Activated CD8-positive, alpha-beta memory T cell treated with anti-CD3 and anti-CD28 coated beads, Interleukin-2, amount 50 U/mL, for 24 hours (primary cell): ENCODE measurements at regions not wholly inside any gene's neighbourhood (a gene's known extent, or its start where the extent isn't known, plus 50 kb on each side); places are given as distances from the start of the nearest gene placed in this dataset.

ENCODE experiments used
- DNase-seq: peaks from one replicate; pipeline ENCODE4 v3.0.0-alpha.2; 2020; ENCODE audit errors: extremely low read depth

DNA sequence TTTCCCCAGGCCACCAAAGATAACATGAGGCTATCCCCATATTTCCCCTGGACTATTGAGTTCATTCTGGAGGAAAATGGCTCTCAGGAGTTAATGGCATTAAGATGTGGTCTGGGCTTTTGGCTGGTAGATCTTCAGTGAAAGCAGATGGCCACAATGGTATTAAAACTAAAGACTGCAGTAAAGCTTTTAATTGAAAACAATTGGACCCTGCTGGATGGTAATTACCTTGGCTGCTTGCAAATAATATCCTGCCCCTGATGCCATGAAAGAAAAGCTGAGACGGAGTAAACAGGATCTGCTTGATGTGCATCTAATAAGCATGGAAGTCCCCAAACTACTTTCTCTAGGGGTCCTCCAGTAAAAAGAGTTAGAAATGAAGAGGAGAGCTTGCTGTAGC is 255.8 kb downstream of the QKI start:
- DNase-seq = no peak

DNA sequence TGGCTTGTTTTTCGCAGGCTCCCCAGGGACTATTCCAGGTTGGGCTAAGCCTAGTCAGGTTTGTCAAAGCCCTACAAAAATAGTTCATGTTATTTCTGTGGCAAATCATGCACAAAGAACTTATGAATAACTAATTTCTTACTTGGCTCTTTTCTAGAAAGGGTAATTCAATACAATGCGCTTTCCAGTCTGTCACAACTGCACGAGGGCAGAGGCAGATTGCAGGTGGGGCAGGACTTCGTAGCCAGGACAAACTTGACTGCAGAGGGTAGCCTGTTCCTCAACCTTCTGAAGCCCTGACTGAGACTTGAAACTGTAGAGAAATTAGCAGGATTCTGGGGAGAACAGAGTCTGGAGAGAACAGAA is 253.5 kb downstream of the QKI start:
- no peak for DNase-seq

DNA sequence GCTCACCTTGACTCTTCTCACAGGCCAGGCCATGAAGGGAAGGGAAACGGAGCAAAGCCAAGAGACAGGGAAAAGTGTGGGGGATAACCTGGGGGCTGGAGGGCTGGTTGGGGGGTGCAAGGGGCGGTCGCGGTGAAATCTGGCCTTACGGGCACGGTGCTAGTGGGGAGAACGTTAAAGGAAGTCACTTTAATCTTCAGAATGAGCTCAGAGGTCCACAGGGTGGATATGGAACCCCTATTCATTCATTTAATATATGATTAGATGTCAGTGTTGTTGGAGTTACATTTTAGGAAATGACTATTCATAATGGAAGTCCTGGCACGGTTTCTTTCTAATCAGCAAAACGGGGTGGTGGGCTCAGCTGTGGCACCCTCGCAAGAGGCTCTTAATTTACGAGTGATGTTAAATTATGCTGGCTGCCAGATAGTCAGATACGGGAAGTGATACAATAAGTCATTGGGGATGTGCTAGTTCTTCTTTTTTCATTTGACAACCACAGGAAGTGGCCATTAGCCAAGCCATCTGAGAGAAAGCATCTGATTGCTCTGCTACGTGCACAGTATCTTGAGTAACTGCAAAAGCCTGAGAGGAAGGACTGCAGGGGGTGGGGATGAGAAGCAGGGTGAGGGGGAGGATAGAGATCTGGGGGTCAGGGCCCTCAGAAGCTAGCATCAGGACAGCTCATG is 253.0 kb downstream of the QKI start:
- DNase-seq = no peak

DNA sequence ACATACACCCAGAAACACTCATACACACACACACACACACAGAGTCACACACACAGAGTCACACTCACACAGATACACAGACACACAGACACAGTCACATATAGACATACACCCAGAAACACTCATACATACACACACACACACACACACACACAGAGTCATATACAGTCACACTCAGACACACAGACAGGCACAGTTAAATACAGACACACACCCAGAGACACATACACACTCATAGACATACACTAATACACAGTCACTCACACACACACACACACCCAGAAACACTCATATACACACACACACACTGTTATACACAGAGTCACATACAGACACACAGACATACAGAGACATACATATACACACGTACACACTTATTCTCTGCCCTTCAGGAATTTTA is 250.9 kb downstream of the QKI start:
- DNase-seq = no peak

DNA sequence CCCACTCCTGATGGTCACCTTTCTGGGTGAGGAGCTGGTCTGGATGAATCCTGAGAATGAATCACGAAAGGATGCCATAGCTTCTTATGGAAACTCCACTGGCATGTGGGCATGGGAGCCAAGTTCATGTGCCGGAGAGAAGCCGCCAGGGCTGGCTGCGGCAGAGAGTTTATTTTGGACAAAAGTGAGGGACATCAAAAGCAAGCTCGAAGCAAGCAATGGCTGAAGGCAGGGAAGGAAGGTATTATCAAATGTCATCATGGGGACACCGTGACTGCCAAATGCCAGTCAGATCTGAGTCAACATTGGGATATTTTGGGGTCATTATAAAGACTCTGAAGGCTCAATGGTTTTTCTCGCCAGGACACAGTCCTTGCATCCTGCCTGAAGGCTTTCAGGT is 249.1 kb downstream of the QKI start:
- DNase-seq = no peak

DNA sequence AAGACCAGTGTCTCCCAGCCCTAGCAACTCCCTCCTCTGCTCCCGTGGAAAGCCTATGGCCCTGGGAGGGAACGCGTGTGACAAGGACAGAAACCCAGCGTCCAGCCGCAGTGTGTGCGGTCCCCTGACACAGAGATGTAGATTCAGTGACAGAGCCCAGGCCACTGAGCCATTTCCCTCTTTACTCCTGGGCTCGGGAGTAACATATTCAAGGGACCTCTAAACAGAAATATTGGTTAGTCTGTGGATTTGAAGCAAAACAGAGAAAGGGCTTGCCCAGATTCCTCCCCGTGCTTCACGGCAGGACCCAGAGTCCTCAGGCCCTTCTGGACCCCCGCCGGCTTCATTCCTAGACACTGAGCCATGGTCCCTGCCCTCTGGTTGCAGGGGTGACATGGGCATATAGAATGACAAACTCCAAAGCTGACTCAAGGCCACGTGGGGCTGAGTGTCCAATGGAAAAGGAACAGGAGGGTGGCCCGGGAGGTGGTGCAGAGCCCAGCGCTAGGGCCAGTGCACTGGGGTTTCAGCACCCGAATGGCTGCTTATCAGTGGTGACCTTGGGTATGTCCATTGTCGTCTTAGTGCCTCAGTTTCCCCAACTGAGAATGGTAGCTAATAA is 248.2 kb downstream of the QKI start:
- DNase-seq = no peak

DNA sequence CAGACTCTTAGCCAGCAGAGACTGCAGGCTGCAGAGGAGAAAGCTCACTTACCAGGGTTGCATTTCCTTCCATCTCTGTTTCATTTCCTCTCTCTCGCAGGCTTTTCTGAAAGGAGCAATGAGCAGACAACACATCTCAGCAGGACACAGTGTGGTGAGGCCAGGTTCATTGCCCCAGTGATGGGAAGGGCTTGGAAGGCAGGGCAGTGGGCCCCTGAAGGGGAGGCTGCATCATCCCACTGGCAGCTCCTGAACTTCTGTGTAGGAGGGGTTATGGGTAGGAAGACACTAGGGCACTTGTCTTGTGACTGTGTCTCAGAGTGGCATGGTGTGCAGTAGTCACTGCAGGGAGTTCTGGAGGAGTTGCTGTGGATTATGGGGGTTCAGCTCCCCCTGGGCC is 246.8 kb downstream of the QKI start:
- no peak for DNase-seq

DNA sequence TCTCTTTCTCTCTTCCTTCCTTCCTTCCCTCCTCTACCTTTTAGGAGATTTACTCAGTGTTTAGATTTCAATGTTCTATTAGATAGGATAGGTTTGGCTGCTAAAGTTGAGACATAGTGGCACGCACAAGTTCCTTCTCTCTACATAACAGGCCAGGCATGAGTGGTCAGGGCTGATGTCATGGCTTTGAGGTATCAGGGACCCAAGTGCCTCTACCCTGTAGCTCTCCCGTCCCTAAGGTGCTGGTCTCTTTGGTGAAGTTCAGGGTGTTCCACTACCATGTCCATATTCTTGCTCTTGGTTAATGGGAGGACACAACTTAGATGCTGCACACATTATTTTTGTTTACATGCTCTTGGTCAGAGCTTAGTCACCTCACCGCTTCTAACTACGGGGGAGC is 245.3 kb downstream of the QKI start:
- no peak for DNase-seq

DNA sequence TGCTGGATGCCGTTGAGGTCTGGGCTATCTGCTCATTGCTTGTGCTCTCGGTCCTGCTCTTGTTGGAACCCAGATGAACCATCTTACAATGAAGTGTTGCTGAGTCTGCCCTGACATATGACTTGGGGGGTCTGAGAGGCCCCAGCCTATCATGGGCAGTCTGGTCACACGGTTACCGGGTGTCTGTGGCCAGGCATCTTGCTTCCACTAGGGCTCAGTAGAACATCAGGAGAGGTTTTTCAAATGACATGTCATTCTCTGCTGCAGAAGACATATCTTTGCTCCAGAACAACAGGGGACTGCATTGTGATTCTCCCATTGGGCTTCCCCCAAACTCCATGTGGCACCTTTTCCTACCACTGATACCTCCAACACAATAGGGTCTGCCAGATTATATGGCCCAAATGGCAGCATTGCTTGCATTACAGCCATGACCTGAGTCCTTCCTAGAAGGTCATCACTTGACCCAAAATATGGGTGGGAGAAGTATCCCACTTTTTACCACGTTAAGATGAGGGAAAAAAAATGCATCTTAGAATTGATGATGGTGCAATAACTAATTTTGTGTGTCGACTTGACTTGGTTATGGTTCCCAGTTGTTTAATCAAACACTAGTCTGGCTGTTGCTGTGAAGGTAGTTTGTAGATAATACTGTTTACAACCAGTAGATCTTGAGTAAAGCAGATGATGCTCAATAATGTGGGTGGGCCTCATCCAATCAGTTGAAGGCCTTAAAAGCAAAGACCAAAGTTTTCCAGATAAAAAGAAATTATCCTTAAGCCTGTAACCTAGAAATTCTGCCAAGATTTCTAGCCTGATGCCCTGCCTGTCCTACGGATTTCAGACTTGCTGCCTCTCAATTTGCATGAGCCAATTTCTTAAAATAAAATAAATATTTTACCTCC is 241.0 kb downstream of the QKI start:
- DNase-seq = no peak

DNA sequence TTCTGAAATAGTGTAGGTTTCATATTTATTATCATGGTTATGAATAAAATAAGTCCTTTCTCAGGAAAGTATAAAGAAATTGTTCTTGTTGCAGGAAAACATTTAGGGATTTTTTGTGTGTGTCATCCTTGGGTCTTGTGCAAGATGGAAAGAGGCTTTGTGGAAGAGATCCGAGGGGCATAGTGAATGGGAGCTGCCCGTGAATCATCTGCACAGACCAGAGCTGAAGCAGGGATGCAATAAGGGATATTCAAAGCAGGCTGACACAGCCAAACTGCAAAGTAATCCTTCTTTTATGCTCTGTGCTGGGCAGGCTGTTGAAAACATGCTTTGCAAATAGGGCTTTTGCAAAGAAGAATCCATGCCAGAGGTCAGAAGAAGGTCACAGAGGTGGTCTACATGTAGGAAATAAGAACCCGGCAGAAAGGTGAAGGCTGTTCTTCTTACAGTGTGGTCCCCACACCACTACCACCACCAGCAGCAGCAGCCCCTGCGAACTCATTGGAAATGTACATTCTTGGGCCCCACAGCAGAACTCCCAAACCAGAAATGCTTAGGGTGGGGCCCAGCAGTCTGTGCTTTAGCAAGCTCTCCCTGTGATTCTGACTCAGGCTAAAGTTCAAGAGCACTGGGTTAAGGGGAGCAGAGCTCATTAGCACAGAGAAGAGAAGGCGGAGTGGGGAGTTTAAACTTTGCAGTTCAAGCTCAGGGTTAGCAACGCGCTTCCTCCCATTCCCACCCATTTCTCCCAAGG is 237.6 kb downstream of the QKI start:
- DNase-seq = no peak

DNA sequence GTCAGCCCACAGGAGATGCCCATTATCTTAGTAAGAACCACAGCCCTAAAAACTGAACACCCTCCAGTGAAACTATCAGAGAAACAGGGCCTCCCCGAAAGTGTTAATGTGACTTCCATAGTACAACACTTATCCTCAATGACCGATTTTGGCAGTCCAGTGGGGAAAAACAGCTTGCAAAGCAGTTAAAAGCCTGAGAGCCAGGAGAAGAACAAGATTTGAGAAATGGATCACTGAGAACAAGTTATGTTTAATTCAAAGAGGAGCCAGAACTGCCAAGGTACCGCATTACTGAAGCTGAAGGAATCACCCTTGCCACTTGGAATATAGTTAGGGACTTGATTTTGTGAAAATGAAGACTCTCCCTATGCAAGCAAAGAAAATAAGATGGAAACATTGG is 236.9 kb downstream of the QKI start:
- no peak for DNase-seq

DNA sequence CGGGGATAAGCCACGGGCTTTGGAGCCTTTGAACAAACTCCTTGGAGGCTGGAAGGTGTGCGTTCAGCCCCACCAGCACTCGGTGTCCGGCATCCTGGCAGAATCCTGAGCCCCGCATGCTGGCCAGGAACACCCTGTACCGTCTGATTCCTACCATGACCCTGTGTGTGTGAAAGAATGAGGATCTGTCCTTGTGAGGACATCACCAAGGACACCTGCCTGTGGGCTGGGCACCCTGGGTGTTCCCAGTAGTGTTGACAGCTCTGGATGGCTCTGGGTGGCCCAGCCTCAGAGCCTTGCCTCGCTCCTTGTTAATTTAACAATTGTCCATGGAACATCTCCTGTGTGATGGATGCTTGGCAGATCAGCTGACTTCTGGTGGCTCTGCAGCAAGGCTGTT is 234.3 kb downstream of the QKI start:
- DNase-seq = no peak

DNA sequence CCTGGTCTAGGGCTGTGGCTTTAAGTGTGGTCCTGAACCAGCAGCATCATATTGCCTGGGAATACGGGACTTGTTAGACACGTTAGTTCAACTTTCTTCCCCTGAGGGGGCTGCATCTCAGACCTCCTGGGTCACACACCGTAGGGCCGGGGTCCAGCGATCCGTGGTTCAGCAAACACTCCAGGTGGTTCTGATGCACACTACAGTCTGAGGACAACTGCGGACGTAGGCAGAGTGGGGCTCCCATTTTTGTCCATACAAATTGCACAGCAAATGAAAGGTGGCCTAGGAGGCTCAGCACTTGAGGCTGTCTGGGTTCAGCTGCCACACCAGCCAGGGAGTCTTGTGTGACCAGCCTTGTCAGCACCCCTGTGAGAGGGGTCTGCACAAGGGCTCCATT is 233.1 kb downstream of the QKI start:
- no peak for DNase-seq

DNA sequence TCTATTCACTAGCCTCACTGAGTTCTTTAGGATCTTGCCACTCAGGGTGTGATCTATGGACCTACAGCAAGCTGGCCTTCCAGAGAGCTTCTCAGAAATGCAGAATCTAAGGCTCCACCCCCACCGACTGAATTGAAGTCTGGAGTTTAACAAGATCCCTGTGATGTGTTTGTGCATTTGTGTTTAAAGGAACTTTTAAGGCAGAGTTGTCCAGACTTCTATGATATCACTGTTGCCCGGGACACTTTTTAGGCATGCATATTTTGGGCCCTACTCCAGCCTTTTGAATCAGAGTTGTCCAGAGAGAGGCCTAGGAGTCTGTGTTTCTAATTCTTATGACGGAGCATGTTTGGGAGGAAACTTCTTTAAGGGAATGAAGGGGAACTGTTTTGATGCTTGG is 232.3 kb downstream of the QKI start:
- no peak for DNase-seq

DNA sequence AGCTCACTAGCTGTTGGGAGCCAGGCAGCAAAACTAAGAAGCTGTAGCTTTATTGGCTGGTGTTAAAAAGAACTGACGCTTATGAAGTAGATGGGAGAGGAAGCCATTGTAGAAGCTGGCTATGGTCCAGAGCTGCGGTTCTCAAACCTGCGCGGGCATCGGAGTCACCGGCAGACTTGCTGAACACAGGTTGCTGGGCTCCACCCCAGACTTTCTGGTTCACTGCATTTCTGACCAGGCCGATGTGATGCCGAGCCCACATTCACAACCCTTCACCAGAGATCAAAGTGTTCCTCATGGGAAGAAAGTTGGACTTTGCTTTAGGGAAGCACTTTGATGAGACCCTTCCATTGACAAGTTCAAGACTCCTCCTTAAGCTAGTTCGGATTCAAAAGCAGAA is 231.6 kb downstream of the QKI start:
- no peak for DNase-seq

DNA sequence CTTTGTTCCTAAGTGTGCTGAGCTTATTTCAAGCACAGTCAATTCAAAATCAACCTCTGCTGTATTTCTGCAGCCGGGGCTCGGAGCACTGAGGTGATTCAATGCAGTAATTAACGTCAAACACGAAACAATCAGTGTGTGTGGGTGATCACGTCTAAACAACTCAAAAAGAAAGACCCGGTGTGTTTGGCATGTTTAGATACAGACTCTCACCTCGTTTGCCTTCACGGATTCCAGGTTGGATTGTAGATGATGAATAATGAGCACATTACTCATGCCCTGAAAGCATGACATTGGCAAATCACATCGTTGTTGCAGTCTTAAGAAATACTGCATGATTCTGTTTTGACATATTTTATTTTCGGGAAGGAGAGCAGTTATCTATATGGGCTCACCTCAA is 231.0 kb downstream of the QKI start:
- no peak for DNase-seq

DNA sequence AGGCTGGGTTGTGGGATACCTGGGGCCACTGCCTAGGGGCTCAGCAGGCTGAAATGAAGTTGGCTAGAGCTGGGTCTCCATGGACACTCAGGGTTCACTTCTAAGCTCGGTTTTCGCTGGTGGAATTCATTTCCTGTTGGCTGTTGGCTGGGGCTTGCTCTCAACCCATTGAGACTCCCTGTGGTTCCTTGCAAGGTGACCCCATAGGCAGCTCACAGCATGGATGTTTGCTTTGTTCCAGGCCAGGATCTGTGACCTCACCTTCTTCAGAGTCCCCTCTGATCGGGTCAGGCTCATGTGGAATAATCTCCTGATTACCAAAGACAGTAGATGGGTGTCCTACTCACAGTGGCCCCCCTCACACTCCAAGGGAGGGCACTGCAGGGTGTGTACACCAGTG is 229.3 kb downstream of the QKI start:
- no peak for DNase-seq

DNA sequence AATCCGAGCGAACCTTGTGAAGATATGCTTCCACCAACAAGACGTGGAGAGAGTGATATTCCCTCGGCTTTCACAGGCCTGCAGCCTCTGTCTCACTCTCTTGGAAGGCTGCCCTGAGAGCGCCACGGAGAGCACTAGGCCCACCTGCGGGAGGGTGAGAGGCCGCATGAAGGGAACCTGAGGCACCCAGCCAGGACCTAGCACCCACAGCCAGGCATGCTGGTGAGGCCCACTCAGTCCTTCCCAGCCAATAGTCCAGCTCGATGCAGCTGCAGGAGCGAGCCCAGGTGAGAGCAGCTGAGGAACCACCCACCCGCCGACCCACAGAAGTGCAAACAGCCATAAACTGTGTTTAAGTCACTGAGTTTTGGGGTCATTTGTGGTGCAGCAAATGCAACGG is 227.2 kb downstream of the QKI start:
- DNase-seq = no peak

DNA sequence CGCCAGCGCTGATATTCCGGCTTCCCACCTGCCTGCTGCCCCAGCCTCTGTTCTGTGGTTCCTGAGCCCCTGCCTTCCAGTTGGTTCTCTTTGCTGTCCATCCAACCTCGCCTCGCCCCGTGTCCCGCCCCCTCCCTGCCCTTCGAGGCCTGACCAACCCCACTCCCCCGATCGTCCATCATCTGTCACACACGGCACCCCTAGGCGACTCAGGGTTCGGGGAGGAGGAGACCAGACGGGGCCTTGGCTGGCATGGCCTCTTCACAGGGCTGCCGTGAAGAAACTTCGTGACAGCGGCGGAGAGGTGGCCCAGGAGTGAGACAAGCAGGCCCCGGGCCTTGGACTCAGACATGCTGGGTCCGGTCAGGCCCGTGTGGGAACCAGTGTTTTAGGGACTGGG is 226.1 kb downstream of the QKI start:
- no peak for DNase-seq

DNA sequence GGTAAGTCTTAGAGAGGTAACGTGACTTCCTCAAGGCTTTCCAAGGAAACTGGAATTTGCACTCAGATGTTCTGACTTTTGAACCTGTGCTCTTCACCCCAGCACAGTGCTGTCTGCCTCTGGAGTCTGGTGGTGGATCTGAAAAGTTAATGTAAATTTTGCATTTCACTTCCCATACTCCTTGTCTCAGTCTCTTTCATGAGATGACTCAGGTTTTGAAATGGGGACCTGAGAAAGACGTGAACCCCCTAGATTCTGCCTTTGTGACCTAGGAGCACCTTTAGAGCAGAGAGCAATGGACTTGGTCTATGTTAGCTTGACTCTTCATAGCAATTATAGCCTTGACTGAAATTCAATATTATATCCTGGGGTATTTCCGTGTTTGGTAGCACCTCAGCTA is 223.0 kb downstream of the QKI start:
- no peak for DNase-seq

DNA sequence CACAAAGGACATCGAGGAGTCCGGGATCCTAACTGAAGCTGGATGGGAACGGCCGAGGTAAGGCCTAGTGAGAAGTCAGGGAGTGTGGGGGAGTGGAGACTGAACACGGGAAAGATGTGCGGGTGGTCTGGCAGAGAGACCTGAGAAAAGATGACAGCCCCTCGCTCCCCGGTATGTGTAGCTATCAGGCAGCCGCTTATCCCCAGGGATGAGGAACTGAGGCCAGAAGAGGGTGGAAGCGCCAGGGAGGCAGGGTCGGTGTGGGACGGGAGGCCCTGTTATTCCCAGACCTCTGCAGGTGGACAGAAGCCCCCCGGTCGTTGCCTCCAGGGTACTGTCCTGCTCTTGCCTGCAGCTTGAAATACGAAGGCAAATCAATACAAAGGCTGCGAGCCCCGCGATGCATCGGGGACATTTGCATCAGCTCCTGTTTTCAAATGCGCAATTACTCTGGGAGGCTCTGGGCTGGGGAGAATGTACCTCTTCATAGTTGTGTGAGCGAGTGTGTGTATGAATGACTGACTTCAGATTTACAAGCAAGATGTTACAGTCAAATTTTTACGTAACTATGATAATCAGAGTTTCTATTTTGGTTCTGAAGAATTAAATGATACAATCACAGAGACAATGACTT is 221.3 kb downstream of the QKI start:
- DNase-seq = no peak

DNA sequence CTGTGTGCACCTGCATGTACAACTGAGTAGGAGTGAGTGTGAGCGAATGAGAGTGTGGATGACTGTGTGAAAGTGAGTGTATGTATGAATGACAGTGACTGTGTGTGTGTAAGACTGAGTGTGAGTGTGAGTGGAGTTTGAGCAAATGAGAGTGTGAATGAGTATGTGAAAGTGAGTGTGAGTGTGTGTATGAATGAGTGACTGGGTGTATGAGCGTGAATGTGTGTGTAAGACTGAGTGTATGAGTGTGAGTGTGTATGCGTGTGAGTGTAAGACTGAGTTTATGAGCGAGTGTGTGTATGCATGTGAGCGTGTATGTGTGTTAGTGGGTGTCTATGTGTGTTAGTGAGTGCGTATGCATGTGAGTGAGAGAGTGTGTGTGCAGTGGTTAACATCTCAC is 220.8 kb downstream of the QKI start:
- no peak for DNase-seq
